LNCaP clone FGC (cell line): ENCODE measurements at regions not wholly inside any gene's neighbourhood (a gene's known extent, or its start where the extent isn't known, plus 50 kb on each side); places are given as distances from the start of the nearest gene placed in this dataset.
"Not testable (repeated sequence)": the region's sequence is repeated elsewhere in the genome, so short reads cannot be mapped to it uniquely, and the experiment has no call there.

Experiments used
- DNase-seq: peaks from one replicate; pipeline ENCODE4 v3.0.0-alpha.2; 2011; ENCODE audit warnings: low read depth
- H3K4me3 ChIP-seq: 2 replicates; pipeline ENCODE4 v1.5.1; 2011; ENCODE audit warnings: mild to moderate bottlenecking, low read depth, low read length, control low read depth

- DNase-seq, H3K4me3 ChIP-seq: not testable (repeated sequence)
Measured at GRCh38 chr4:4004702-4005101, 222.0 kb downstream of the OTOP1 start.

GRCh38 chr4:4006356-4006755, 220.4 kb downstream of the OTOP1 start:
- H3K4me3 ChIP-seq, DNase-seq: not testable (repeated sequence)

DNA sequence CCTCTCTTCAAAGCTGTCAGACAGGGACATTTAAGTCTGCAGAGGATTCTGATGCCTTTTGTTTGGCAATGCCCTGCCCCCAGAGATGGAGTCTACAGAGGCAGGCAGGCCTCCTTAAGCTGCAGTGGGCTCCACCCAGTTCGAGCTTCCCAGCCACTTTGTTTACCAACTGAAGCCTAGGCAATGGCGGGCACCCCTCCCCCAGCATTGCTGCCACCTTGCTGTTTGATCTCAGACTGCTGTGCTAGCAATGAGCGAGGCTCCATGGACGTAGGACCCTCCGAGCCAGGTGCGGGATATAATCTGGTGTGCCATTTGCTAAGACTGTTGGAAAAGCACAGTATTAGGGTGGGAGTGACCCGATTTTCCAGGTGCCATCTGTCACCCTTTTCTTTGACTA, 207.7 kb downstream of the OTOP1 start:
- H3K4me3 ChIP-seq, DNase-seq: not testable (repeated sequence)

DNA sequence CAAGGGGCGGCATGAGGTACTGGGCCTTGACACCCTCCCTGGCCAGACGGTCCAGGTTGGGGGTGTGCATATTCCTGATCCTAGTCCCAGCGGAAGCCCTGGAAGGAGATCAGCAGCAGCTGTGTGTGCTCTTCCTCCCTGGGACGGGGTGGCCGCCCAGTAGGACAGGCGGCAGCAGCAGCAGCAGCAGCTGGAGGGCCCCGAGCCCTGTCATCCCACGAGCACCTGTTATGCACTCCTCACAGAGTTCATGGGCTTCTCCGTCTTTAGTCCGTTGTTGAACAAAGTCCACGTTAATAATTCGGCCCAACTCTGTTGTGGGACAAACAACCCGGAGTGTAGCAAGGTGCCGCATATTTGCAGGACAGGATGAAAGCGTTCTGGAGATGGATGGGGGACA, 205.6 kb downstream of the OTOP1 start:
- DNase-seq, H3K4me3 ChIP-seq: not testable (repeated sequence)

DNA sequence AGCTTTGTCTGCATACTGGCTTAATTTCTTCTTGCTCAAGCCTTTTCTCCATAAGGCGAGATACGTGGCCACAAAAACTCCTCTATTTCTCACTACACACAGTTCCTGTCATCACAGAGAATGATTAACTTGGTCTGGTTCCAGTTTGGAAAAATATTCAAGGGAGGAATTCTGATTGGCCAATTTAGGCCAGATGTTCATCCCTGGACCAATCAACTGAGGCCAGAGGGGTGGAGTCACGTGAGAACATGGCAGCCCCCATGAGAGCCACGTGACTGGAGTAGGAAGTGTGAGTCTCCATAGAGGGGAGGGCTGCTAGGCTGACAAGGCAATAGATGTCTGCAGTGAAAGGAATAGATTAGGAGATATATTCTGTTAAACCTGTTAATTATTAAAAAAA, 200.0 kb downstream of the OTOP1 start:
- DNase-seq, H3K4me3 ChIP-seq: not testable (repeated sequence)

GRCh38 chr4:4028752-4029151, 198.0 kb downstream of the OTOP1 start:
- not testable (repeated sequence) for H3K4me3 ChIP-seq, DNase-seq

DNA sequence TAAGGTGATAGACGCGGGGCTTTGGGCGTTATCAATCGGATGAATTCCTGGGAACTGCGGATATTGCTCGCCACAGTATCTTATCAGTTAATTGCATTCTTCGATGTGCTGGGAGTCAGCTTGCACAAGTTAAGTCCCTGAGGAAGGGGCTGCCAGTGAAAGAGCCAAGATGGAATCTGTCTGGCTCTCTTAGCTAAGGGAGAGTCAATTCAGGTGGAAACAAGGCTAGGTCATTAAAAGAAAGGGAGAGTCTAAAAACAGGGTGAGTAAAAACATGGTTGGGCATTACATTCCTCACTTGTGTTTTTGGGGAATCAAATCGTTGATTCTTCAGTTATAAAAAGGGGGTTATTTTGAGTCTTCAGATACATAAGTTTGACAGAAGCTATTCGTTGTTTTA, 196.2 kb downstream of the OTOP1 start:
- not testable (repeated sequence) for DNase-seq, H3K4me3 ChIP-seq

GRCh38 chr4:4031446-4032135, 195.1 kb downstream of the OTOP1 start:
- not testable (repeated sequence) for H3K4me3 ChIP-seq, DNase-seq

DNA sequence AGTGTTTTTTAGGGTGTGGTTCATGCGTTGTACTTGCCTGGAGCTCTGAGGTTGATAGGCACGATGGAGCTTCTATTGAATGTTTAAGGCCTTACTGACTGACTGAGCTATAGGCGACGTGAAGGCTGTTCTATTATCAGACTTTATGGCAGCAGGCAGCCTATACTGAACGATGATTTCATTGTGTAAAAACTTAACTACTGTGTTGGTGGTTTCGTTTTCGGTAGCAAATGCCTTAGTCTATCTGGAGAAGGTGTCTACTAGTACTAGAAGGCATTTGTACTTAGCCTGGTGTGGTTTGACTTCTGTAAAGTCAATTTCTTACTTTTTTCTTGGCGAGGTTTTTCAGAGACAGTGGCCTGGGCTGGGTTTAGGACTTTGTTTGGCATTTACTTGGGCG, 194.4 kb downstream of the OTOP1 start:
- not testable (repeated sequence) for DNase-seq, H3K4me3 ChIP-seq

GRCh38 chr4:4032801-4033605, 193.7 kb downstream of the OTOP1 start:
- not testable (repeated sequence) for H3K4me3 ChIP-seq, DNase-seq

GRCh38 chr4:4037399-4038138, 189.2 kb downstream of the OTOP1 start:
- not testable (repeated sequence) for H3K4me3 ChIP-seq, DNase-seq

DNA sequence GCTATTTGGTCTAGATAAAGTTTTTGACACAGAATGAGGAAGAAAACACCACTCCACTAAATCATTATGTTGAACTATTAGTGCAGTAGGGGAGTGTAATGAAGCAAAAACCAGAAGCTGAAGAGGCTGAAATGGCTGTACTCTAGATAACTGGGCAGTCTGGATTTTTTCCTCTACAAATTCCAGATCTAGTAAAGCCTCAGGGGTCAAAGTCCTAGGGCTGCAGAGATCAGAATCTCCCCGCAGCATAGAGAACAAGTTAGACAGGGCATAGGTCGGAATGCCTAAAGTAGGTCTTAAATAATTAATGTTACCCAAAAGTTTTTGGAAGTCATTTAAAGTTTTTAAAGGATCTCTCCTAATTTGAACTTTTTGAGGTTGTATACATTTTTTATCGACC, 180.9 kb downstream of the OTOP1 start:
- DNase-seq, H3K4me3 ChIP-seq: not testable (repeated sequence)

GRCh38 chr4:4046686-4047085, 180.0 kb downstream of the OTOP1 start:
- H3K4me3 ChIP-seq, DNase-seq: not testable (repeated sequence)

DNA sequence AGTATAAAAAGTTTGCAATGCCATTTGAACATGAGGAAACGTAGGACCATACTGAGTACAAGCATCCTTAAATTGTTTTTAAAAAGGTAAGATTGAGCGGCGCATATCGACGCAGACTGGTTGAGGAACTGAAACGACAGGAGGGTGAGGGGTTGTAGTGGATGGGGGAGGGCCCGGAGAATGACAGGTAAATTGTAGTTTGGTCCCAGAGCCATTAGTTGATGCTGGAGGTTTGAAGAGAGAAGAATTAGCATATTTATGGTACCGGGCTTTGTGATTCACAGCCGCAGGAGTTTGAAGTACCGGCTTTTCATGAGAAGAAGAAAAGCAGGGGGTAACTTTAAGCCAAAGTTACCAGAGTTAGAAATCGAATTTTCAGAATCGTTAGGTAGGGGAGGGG, 179.5 kb downstream of the OTOP1 start:
- not testable (repeated sequence) for H3K4me3 ChIP-seq, DNase-seq

DNA sequence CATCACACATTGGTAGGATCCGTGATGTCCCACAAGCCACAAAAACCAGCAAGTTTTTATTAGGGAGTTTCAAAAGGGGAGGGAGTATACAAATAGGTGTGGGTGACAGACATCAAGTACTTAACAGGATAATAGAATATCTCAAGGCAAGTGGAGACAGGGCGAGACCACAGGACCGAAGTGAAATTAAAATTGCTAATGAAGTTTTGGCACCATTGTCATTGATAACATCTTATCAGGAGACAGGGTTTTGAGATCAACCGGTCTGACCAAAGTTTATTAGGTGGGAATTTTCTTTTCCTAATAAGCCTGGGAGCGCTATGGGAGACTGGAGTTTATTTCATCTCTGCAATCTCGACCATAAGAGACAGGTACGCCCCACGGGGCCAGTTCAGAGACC, 178.5 kb downstream of the OTOP1 start:
- not testable (repeated sequence) for H3K4me3 ChIP-seq, DNase-seq

DNA sequence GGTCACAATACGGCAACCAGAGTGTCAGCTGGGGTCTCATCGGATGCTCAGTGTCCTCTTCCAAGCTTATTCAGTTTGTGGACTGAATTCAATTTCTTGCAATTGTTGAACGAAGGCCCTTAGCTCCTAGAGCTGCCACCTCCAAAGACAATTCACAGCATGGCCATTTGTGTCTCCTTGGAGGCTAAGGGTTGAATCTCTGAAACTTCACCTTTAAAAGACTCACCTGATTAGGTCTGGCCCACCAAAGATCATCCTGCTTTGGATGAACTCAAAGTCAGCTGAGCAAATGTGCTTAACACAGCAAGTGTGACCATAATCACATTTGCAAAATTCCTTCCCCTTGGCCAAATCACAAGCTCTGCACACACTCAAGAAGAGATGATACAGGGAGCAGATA, 175.9 kb downstream of the OTOP1 start:
- DNase-seq = not testable (repeated sequence)

GRCh38 chr4:4052933-4053332, 173.8 kb downstream of the OTOP1 start:
- not testable (repeated sequence) for DNase-seq, H3K4me3 ChIP-seq

More for the DNA sequence above, 175.9 kb downstream of the OTOP1 start:
- not testable (repeated sequence) for H3K4me3 ChIP-seq

DNA sequence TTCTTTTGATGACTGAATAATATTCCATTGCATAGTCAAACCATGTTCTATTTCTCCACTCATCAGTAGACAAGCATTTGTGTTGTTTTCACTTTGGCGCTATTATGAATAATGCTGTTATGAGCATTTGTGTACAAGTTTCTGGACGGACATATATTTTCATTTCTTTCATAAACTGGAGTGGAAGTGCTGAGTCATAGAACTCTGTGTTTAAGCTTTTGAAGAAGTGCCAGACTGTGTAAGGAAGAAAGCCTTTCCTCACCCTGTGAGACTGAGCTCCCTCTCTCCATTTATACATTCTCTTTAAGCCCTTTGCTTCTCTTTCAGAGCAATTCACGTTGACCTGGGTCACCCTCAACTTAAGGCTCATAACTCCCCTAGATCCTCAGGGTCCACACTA, 169.5 kb downstream of the OTOP1 start:
- DNase-seq, H3K4me3 ChIP-seq: not testable (repeated sequence)

DNA sequence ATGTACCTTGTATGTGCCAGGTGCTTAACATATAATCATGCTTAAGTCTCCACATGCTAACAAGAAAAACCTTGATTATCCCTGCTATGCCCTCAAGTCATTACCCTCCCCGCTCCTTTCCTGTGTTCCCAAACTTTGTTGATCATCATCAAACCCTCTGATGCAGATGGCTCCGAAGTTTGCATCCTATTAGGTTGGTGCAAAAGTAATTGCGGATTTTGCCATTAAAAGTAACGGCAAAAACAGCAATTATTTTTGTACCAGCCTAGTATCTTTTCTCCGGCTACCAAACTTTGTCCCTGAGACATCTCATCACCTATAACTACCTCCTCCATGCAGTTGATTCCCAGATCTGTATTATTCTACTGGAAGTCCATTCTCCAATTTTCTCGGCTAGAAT, 142.6 kb downstream of the OTOP1 start:
- DNase-seq, H3K4me3 ChIP-seq: not testable (repeated sequence)
